K562 (cell line): ENCODE measurements at regions not wholly inside any gene's neighbourhood (a gene's known extent, or its start where the extent isn't known, plus 50 kb on each side); places are given as distances from the start of the nearest gene placed in this dataset.

Experiments used
- ATAC-seq: fragments of 200-7000 bp; cut with Tn5 transposase; 3 replicates; pipeline ENCODE4 v1.9.1; 2020; ENCODE audit warnings: moderate library complexity
- BruUV-seq: library from RNA; stranded (reverse); fragments of 400-500 nt; replicated peaks from 2 replicates; lab custom pipeline; 2021; lab: Mats Ljungman, UMichigan
- CTCF ChIA-PET: fragments of 300-600 bp; formaldehyde crosslinking; extraction: SDS; loops from one replicate; lab custom pipeline; 2021; ENCODE audit warnings: low intra/inter-chr PET ratio; lab: Yijun Ruan, JAX
- POLR2A ChIA-PET: fragments of 300-600, 350-650 bp; sonication (Branson Sonifier 250); formaldehyde crosslinking; extraction: SDS; loops from one replicate; lab custom pipeline; 2021; ENCODE audit warnings: antibody characterized with exemption, inconsistent platforms; lab: Yijun Ruan, JAX
- DNase-seq, 4 experiments: peaks; one replicate each; pipeline versions ENCODE4 v3.0.0 to v3.0.0-alpha.2; 2011 to 2018; ENCODE audit warnings: low spot score in 3 of 4, mixed read lengths in 3 of 4; ENCODE audit errors: extremely low read depth in 1 of 4
- FAIRE-seq: peaks from 2 replicates; lab custom pipeline; 2011; peaks lifted over from hg19 to GRCh38; lab: Jason Lieb, UNC
- H2AFZ ChIP-seq: 2 replicates; pipeline ENCODE4 v1.6.0; 2011; ENCODE audit warnings: low read depth, low read length, control low read depth, inconsistent platforms
- H3K27ac ChIP-seq: fragments of 200-600 bp; 3 replicates; pipeline ENCODE4 v1.8.0; 2011; ENCODE audit warnings: low read depth, mild to moderate bottlenecking, control low read depth, inconsistent platforms, low read length, moderate library complexity, mixed read lengths; ENCODE audit errors: extremely low read depth
- H3K27me3 ChIP-seq, 2 experiments: fragments of 300-600 bp in 1 of 2; 2 replicates in 1 of 2; 3 replicates in 1 of 2; pipeline versions ENCODE4 v1.6.0 to v1.8.0; 2011; ENCODE audit warnings: inconsistent platforms in 2 of 2, low read length in 2 of 2, mild to moderate bottlenecking in 1 of 2, mixed read lengths in 1 of 2, moderate library complexity in 1 of 2; ENCODE audit not compliant: control insufficient read depth in 2 of 2, insufficient read depth in 2 of 2
- H3K36me3 ChIP-seq: fragments of 300-600 bp; 3 replicates; pipeline ENCODE4 v1.8.0; 2011; ENCODE audit warnings: mild to moderate bottlenecking, low read length, inconsistent platforms; ENCODE audit not compliant: control insufficient read depth, insufficient read depth
- H3K4me1 ChIP-seq, 2 experiments: fragments of 200-600 bp in 1 of 2; replicated peaks in 1 of 2; 2 replicates in 1 of 2; 3 replicates in 1 of 2; pipeline versions ENCODE4 v1.5.1 to v1.8.0; 2011; ENCODE audit warnings: inconsistent platforms in 2 of 2, low read length in 2 of 2, mild to moderate bottlenecking in 1 of 2, mixed read lengths in 1 of 2, moderate library complexity in 1 of 2; ENCODE audit not compliant: control insufficient read depth in 2 of 2, insufficient read depth in 2 of 2
- H3K4me2 ChIP-seq: 2 replicates; pipeline ENCODE4 v1.6.1; 2011; ENCODE audit warnings: low read length, control low read depth, inconsistent platforms, mixed read lengths; ENCODE audit not compliant: insufficient read depth
- H3K4me3 ChIP-seq: fragments of 200-600 bp; sonication (generic), shearing (Covaris generic); 2 replicates; pipeline ENCODE4 v1.5.1; 2016; ENCODE audit warnings: control low read depth, inconsistent platforms
- H3K79me2 ChIP-seq: fragments of 200-600 bp; 3 replicates; pipeline ENCODE4 v1.8.0; 2011; ENCODE audit warnings: low read length, inconsistent platforms; ENCODE audit not compliant: control insufficient read depth, insufficient read depth
- H3K9ac ChIP-seq, 2 experiments: 2 replicates each; pipeline versions ENCODE4 v1.6.0 to v1.6.1; 2011; ENCODE audit warnings: low read depth in 2 of 2, low read length in 2 of 2, control low read depth in 1 of 2, inconsistent platforms in 1 of 2, mild to moderate bottlenecking in 1 of 2, mixed read lengths in 1 of 2; ENCODE audit not compliant: insufficient read depth in 1 of 2
- H3K9me1 ChIP-seq: one replicate; pipeline ENCODE4 v1.6.0; 2011; ENCODE audit warnings: inconsistent platforms, mild to moderate bottlenecking, low read length, moderate library complexity; ENCODE audit not compliant: control insufficient read depth, insufficient read depth
- H3K9me3 ChIP-seq: replicated peaks from 2 replicates; pipeline ENCODE4 v1.5.1; 2011; ENCODE audit warnings: low read depth, low read length, inconsistent platforms; ENCODE audit not compliant: control insufficient read depth, insufficient read depth
- H4K20me1 ChIP-seq: replicated peaks from 2 replicates; pipeline ENCODE4 v1.6.1; 2011; ENCODE audit warnings: low read length, inconsistent platforms, mixed read lengths; ENCODE audit not compliant: control insufficient read depth, insufficient read depth
- DLX4 ChIP-seq: fragments of 250-450 bp; sonication (Bioruptor Pico); IDR thresholded peaks from 2 replicates; pipeline ENCODE4 v1.6.1; 2021; ENCODE audit warnings: mild to moderate bottlenecking
- E2F3 ChIP-seq: fragments of 250-450 bp; sonication (Bioruptor Pico); IDR thresholded peaks from 2 replicates; pipeline ENCODE4 v1.4.0; 2020; ENCODE audit warnings: mild to moderate bottlenecking
- FOXK1 ChIP-seq: sonication (generic); formaldehyde crosslinking; IDR thresholded peaks from 2 replicates; pipeline ENCODE4 v1.8.0; 2022; ENCODE audit warnings: missing genetic modification reagents, mild to moderate bottlenecking, borderline replicate concordance
- NFIX ChIP-seq: fragments of 250-450 bp; sonication (Bioruptor Pico); IDR thresholded peaks from 2 replicates; pipeline ENCODE4 v1.4.0; 2020; ENCODE audit warnings: low read depth, mild to moderate bottlenecking, moderate library complexity
- RBM17 ChIP-seq: fragments of 200-400 bp; formaldehyde crosslinking; IDR thresholded peaks from 2 replicates; pipeline ENCODE4 v1.6.1; 2017; ENCODE audit warnings: low read depth, mild to moderate bottlenecking, low read length, borderline replicate concordance
- SNIP1 ChIP-seq: fragments of 450-650 bp; IDR thresholded peaks from 2 replicates; pipeline ENCODE4 v1.7.1; 2017; ENCODE audit warnings: low read depth, mild to moderate bottlenecking
- ZBTB7A ChIP-seq: IDR thresholded peaks from 2 replicates; pipeline ENCODE4 v1.6.1; 2011; ENCODE audit warnings: low read depth, mild to moderate bottlenecking, low read length, moderate library complexity, borderline replicate concordance; ENCODE audit not compliant: control insufficient read depth
- ZBTB8A ChIP-seq: fragments of 450-650 bp; IDR thresholded peaks from 2 replicates; pipeline ENCODE4 v1.6.1; 2018; ENCODE audit warnings: mild to moderate bottlenecking, moderate library complexity; ENCODE audit not compliant: partially characterized antibody
- ZC3H8 ChIP-seq: fragments of 450-650 bp; IDR thresholded peaks from 2 replicates; pipeline ENCODE4 v1.6.1; 2017
- ZKSCAN3 ChIP-seq: fragments of 250-450 bp; sonication (Bioruptor Pico); IDR thresholded peaks from 2 replicates; pipeline ENCODE4 v1.4.0; 2020
- ZNF324 ChIP-seq: fragments of 250-450 bp; sonication (Bioruptor Pico); IDR thresholded peaks from 2 replicates; pipeline ENCODE4 v1.4.0; 2020; ENCODE audit warnings: mild to moderate bottlenecking
- WGBS: fragments of 100-300 bp; shearing (Covaris generic); methylation state at CpG from one replicate; pipeline ENCODE4 v1.1.6; 2016; ENCODE audit warnings: low coverage, mixed read lengths; ENCODE audit not compliant: insufficient coverage; ENCODE audit errors: missing lambda C conversion rate; 5-methylcytosine and 5-hydroxymethylcytosine counted together
- in situ Hi-C: fragments of 300-500 bp; cut with MboI; formaldehyde crosslinking; loops from 4 replicates; pipeline ENCODE4 v1.15.0; 2018; ENCODE audit warnings: inconsistent platforms, mixed read lengths
- intact Hi-C: fragments of 100-400 bp; cut with micrococcal nuclease; formaldehyde crosslinking; loops from 2 replicates; pipeline ENCODE4 v1.14.2; 2022

- TF ChIP-seq ZBTB7A: no peak
- no peak for TF ChIP-seq RBM17
- TF ChIP-seq ZNF324 (CRISPR knock-in tag): no peak
- no peak for TF ChIP-seq E2F3 (CRISPR knock-in tag)
- no peak for TF ChIP-seq DLX4 (CRISPR knock-in tag)
These were observed 783.6 kb downstream of the CBLN2 start (continued) for GRCh38 chr18:71760541-71760940.

- H3K4me2 ChIP-seq: no peak overlapping the region
- H3K4me3 ChIP-seq: no peak overlapping the region
- TF ChIP-seq ZKSCAN3 (CRISPR knock-in tag) (no peak), SNIP1 (no peak), ZC3H8 (no peak), NFIX (CRISPR knock-in tag) (no peak), FOXK1 (CRISPR knock-in tag) (no peak), ZBTB8A (no peak)
- H3K9me1 ChIP-seq: no peaks in the 10 kb centered on the region
- POLR2A ChIA-PET: no interaction called here
- in situ Hi-C loops: no loop called here
- H3K27ac ChIP-seq: no peak overlapping the region
- no peaks in the 10 kb centered on the region for H3K27me3 ChIP-seq
- no peaks in the 10 kb centered on the region for H3K4me1 ChIP-seq
- no peak for DNase-seq
- no peak for ATAC-seq
- H2AFZ ChIP-seq: no peak overlapping the region
- no peaks in the 10 kb centered on the region for H3K9me3 ChIP-seq
- H4K20me1 ChIP-seq: no peaks in the 10 kb centered on the region
- no peaks in the 10 kb centered on the region for H3K36me3 ChIP-seq
- intact Hi-C loops: no loop called here
- H3K9ac ChIP-seq: no peak overlapping the region
- 0% methylated on average over 1 of the region's 1 CpG for WGBS
- H3K79me2 ChIP-seq: no peaks in the 10 kb centered on the region
- CTCF ChIA-PET: no interaction called here
- no TSS peak for BruUV-seq
- FAIRE-seq: no peak
These were observed 789.9 kb downstream of the CBLN2 start for GRCh38 chr18:71754246-71754645.
